ENCODE measurements at regions not wholly inside any gene's neighbourhood (a gene's known extent, or its start where the extent isn't known, plus 50 kb on each side); places are given as distances from the start of the nearest gene placed in this dataset.

DNA sequence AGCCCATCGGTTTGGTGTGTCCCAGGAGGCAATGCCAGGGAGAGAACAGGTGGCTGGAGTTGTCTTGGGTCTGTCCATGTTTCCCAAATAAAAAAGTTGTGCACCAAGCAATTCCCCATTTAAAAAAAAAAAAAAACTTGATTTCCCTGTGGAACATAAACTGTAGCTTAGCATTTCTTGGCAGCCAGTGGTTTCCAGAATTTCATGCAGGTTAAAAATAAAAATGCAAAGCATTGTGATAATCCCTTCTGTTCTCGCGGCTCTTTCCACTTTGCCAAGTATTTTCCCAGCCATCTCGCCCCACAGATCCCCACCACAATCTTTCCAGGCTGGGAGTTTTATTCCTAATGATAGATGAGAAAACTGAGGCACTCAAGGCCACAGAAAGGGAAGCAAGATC is 51.4 kb upstream of the MSX1 start:
- Histone ChIP-seq H3K4me2 (ENCODE audit: unreplicated experiment) (no peak overlapping the region), H3K27ac (no peak overlapping the region), H3K4me1 (ENCODE audit: insufficient read depth) (no peaks in the 10 kb centered on the region), H3K27me3 (replicated peaks; ENCODE audit: insufficient read depth) (peaks cover 12% of the 10 kb centered on the region; the same call in 1 of the 2 replicates), H3F3A (ENCODE audit: insufficient read depth) (no peaks in the 10 kb centered on the region), H3K9me2 (ENCODE audit: insufficient read depth) (no peaks in the 10 kb centered on the region), H3K79me2 (ENCODE audit: insufficient read depth) (no peaks in the 10 kb centered on the region), H3K4me3 (no peak overlapping the region), H4K20me1 (ENCODE audit: insufficient read depth) (no peaks in the 10 kb centered on the region), H2AFZ (no peak overlapping the region), H3K9ac (no peak overlapping the region), H3K36me3 (ENCODE audit: low read depth) (no peaks in the 10 kb centered on the region), H3K9me3 (ENCODE audit: low read depth) (no peaks in the 10 kb centered on the region)
- 61 to 62% methylated on average over 4 of the region's 4 CpGs for WGBS, 2 experiments (ENCODE audit: low coverage in 1 of 2, low lambda C conversion rate in 2 of 2, missing lambda C conversion rate in 2 of 2)
- in situ Hi-C loops (cut with MboI) = no loop called here
- no peak for DNase-seq
- no peak for TF ChIP-seq EZH2phosphoT487 (IDR thresholded peaks at IDR 0.05; ENCODE audit: insufficient read depth, low read depth)
- no peak for TF ChIP-seq EZH2 (IDR thresholded peaks at IDR 0.05; ENCODE audit: insufficient read depth, poor library complexity, severe bottlenecking)

DNA sequence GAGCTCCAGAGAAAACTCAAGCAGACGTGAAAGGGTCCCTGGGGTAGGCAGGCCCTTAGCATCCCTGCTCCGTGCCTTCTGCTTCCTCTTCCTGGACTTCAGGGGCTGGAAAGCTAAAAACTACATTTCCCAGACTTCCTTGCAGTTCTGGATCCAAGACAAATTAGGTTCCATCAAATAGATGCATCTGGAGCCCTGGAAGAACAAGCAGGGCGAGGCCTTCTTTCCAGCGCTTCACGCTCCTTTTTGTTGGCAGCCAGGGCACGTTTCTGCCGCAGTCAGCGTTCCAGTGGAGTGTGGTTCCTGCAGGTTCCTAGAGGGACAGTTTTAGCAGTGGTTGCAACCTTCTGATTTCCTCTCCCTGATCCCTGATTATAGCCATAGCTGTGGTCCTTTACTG is 53.6 kb upstream of the MSX1 start:
- Histone ChIP-seq H3K36me3 (ENCODE audit: low read depth) (no peaks in the 10 kb centered on the region), H3K4me3 (no peak overlapping the region), H3K9me3 (ENCODE audit: low read depth) (no peaks in the 10 kb centered on the region), H2AFZ (no peak overlapping the region), H3K9me2 (ENCODE audit: insufficient read depth) (no peaks in the 10 kb centered on the region), H3K27ac (no peak overlapping the region), H3K27me3 (replicated peaks; ENCODE audit: insufficient read depth) (no peaks in the 10 kb centered on the region), H3K4me1 (ENCODE audit: insufficient read depth) (peaks cover 5% of the 10 kb centered on the region; the same call in 1 of the 2 replicates), H3F3A (ENCODE audit: insufficient read depth) (no peaks in the 10 kb centered on the region), H3K9ac (no peak overlapping the region), H3K79me2 (ENCODE audit: insufficient read depth) (no peaks in the 10 kb centered on the region), H4K20me1 (ENCODE audit: insufficient read depth) (no peaks in the 10 kb centered on the region), H3K4me2 (ENCODE audit: unreplicated experiment) (no peak overlapping the region)
- no peak for DNase-seq
- 55 to 56% methylated on average over 8 of the region's 8 CpGs for WGBS, 2 experiments (ENCODE audit: low coverage in 1 of 2, low lambda C conversion rate in 2 of 2, missing lambda C conversion rate in 2 of 2)
- in situ Hi-C loops (cut with MboI) = no loop called here
- TF ChIP-seq EZH2phosphoT487 (IDR thresholded peaks at IDR 0.05; ENCODE audit: insufficient read depth, low read depth) (no peak), EZH2 (IDR thresholded peaks at IDR 0.05; ENCODE audit: insufficient read depth, poor library complexity, severe bottlenecking) (no peak)

DNA sequence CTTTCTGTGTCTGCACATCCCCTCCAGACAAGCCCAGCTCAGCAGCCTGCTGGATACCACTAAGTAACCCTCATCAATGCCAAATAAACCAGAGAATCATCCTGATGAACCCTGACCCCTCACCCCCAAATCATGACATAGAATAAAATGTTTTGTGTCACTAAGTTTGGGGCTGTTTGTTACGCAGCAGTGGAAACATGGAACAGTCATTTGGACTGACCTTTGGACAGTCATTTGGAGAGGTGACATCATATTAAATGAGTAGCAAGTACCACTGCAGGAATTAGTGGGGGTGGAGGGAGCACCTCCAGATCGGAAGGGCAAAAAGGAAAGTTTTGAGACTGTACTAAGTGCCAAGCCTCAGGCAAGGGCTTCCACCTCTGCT is 55.6 kb upstream of the MSX1 start:
- Histone ChIP-seq H3K36me3 (ENCODE audit: low read depth) (no peaks in the 10 kb centered on the region), H3K9me3 (ENCODE audit: low read depth) (no peaks in the 10 kb centered on the region), H2AFZ (no peak overlapping the region), H3K27me3 (replicated peaks; ENCODE audit: insufficient read depth) (no peaks in the 10 kb centered on the region), H3K4me3 (no peak overlapping the region), H3K4me2 (ENCODE audit: unreplicated experiment) (no peak overlapping the region), H3F3A (ENCODE audit: insufficient read depth) (peaks cover 7% of the 10 kb centered on the region; the same call in 1 of the 2 replicates), H3K27ac (no peak overlapping the region), H3K4me1 (ENCODE audit: insufficient read depth) (peaks cover 10% of the 10 kb centered on the region), H3K9me2 (ENCODE audit: insufficient read depth) (no peaks in the 10 kb centered on the region), H3K79me2 (ENCODE audit: insufficient read depth) (no peaks in the 10 kb centered on the region), H4K20me1 (ENCODE audit: insufficient read depth) (no peaks in the 10 kb centered on the region), H3K9ac (no peak overlapping the region)
- in situ Hi-C loops (cut with MboI) = no loop called here
- TF ChIP-seq EZH2phosphoT487 (IDR thresholded peaks at IDR 0.05; ENCODE audit: insufficient read depth, low read depth) = no peak
- 90 to 95% methylated on average over 2 of the region's 2 CpGs for WGBS, 2 experiments (ENCODE audit: low coverage in 1 of 2, low lambda C conversion rate in 2 of 2, missing lambda C conversion rate in 2 of 2)
- DNase-seq = no peak

DNA sequence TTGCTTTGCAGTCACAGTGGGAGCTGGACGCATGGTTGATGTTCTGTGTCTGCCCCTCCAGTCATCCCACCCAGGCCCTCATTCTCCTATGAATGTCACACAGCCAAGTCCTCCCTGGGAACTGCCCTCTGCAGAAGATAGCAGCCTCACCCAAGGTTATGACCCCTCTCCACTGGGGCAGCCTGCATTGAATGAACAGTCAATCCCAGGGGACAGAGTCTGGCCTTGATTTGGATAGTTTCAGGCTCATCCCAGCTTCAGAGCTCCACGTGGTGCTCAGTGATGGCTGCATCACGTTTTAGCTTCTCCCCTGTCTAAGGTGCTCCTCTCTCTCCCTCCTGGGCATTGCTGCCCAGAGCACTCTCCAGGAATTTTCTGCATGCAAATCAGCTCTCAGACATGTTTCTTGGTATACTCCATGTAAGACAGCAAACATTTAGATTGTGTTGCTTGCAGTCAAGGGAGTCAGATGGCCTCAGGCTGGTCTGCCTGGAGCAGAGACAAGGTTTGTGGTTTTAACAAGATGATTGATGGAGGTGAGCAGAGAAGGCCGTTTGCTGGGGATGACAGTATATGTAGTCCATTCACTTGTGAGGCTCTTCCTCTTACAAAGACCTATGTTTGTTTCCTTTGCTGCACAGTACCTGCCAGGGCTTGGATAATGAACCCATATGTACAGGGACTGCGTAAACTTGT is 56.1 kb upstream of the MSX1 start:
- H3K27ac ChIP-seq = no peak overlapping the region
- no peaks in the 10 kb centered on the region for H3K36me3 ChIP-seq (ENCODE audit: low read depth)
- no peaks in the 10 kb centered on the region for H3K27me3 ChIP-seq (replicated peaks; ENCODE audit: insufficient read depth)
- peaks cover 10% of the 10 kb centered on the region for H3K4me1 ChIP-seq (ENCODE audit: insufficient read depth)
- peaks cover 7% of the 10 kb centered on the region; the same call in 1 of the 2 replicates for H3F3A ChIP-seq (ENCODE audit: insufficient read depth)
- H2AFZ ChIP-seq = no peak overlapping the region
- no peak overlapping the region for H3K4me2 ChIP-seq (ENCODE audit: unreplicated experiment)
- in situ Hi-C loops (cut with MboI) = no loop called here
- H3K9ac ChIP-seq = no peak overlapping the region
- WGBS, 2 experiments (ENCODE audit: low coverage in 1 of 2, low lambda C conversion rate in 2 of 2, missing lambda C conversion rate in 2 of 2) = 71% methylated on average over 5 of the region's 5 CpGs
- TF ChIP-seq EZH2phosphoT487 (IDR thresholded peaks at IDR 0.05; ENCODE audit: insufficient read depth, low read depth) (no peak), EZH2 (IDR thresholded peaks at IDR 0.05; ENCODE audit: insufficient read depth, poor library complexity, severe bottlenecking) (no peak)
- no peaks in the 10 kb centered on the region for H3K79me2 ChIP-seq (ENCODE audit: insufficient read depth)
- no peaks in the 10 kb centered on the region for H4K20me1 ChIP-seq (ENCODE audit: insufficient read depth)
- no peaks in the 10 kb centered on the region for H3K9me2 ChIP-seq (ENCODE audit: insufficient read depth)
- H3K4me3 ChIP-seq = no peak overlapping the region
- H3K9me3 ChIP-seq (ENCODE audit: low read depth) = no peaks in the 10 kb centered on the region
- no peak for DNase-seq

Data from GM23248 (cell line).